WTC11 (cell line): ENCODE measurements at regions not wholly inside any gene's neighbourhood (a gene's known extent, or its start where the extent isn't known, plus 50 kb on each side); places are given as distances from the start of the nearest gene placed in this dataset.

Source experiments
- ATAC-seq: fragments of 200-7000 bp; cut with Tn5 transposase; 2 replicates; pipeline ENCODE4 v1.10.0; 2021; ENCODE audit warnings: mild to moderate bottlenecking, moderate library complexity
- CTCF ChIA-PET: fragments of 300-600 bp; sonication (Branson Sonifier 250); formaldehyde crosslinking; loops from one replicate; lab custom pipeline; 2021; ENCODE audit warnings: antibody characterized with exemption; lab: Charles Lee
- POLR2A ChIA-PET: fragments of 350-600 bp; sonication (Branson Sonifier 250); formaldehyde crosslinking; loops from one replicate; lab custom pipeline; 2021; ENCODE audit warnings: antibody characterized with exemption; lab: Charles Lee
- DNase-seq: peaks from one replicate; pipeline ENCODE4 v3.0.0; 2021; ENCODE audit warnings: low spot score
- H3K27ac Mint-ChIP-seq: 2 replicates; pipeline ENCODE4 v1.8.0; 2021; ENCODE audit warnings: mixed read lengths
- H3K27me3 Mint-ChIP-seq: 2 replicates; pipeline ENCODE4 v1.8.0; 2021; ENCODE audit warnings: low read depth, mild to moderate bottlenecking, moderate library complexity, mixed read lengths
- H3K36me3 Mint-ChIP-seq: 2 replicates; pipeline ENCODE4 v1.8.0; 2021; ENCODE audit warnings: mixed read lengths
- H3K4me1 Mint-ChIP-seq: 2 replicates; pipeline ENCODE4 v1.8.0; 2022; ENCODE audit warnings: mixed read lengths
- H3K4me3 Mint-ChIP-seq: 2 replicates; pipeline ENCODE4 v1.8.0; 2021; ENCODE audit warnings: mild to moderate bottlenecking, moderate library complexity, mixed read lengths
- H3K9me3 Mint-ChIP-seq: 2 replicates; pipeline ENCODE4 v1.8.0; 2021; ENCODE audit warnings: mixed read lengths
- ATF1 ChIP-seq: sonication (generic); formaldehyde crosslinking; IDR thresholded peaks from 2 replicates; pipeline ENCODE4 v1.8.1; 2023; ENCODE audit warnings: mild to moderate bottlenecking, moderate library complexity, missing genetic modification reagents
- EMX1 ChIP-seq: fragments of 250-450 bp; sonication (Bioruptor Pico); IDR thresholded peaks from 2 replicates; pipeline ENCODE4 v1.8.0; 2021; ENCODE audit warnings: mild to moderate bottlenecking
- ETV6 ChIP-seq: sonication (generic); formaldehyde crosslinking; IDR thresholded peaks from 2 replicates; pipeline ENCODE4 v1.8.1; 2022; ENCODE audit warnings: mild to moderate bottlenecking, missing genetic modification reagents
- FOXP1 ChIP-seq: sonication (generic); formaldehyde crosslinking; IDR thresholded peaks from 2 replicates; pipeline ENCODE4 v1.8.0; 2022; ENCODE audit warnings: missing genetic modification reagents, mild to moderate bottlenecking, moderate library complexity, borderline replicate concordance
- GRHL2 ChIP-seq: fragments of 250-450 bp; sonication (Bioruptor Pico); IDR thresholded peaks from 2 replicates; pipeline ENCODE4 v1.8.0; 2022; ENCODE audit warnings: mild to moderate bottlenecking, moderate library complexity; ENCODE audit not compliant: insufficient replicate concordance, severe bottlenecking
- GTF2I ChIP-seq: fragments of 250-450 bp; sonication (Bioruptor Pico); conservative IDR thresholded peaks from 2 replicates; pipeline ENCODE4 v1.4.0; 2021; ENCODE audit warnings: mild to moderate bottlenecking
- KAT7 ChIP-seq: sonication (generic); formaldehyde crosslinking; IDR thresholded peaks from 2 replicates; pipeline ENCODE4 v1.8.1; 2023; ENCODE audit warnings: missing genetic modification reagents, mild to moderate bottlenecking, borderline replicate concordance
- NFE2L1 ChIP-seq: sonication (generic); formaldehyde crosslinking; IDR thresholded peaks from 2 replicates; pipeline ENCODE4 v1.8.1; 2023; ENCODE audit warnings: missing genetic modification reagents
- NR1H2 ChIP-seq: sonication (generic); formaldehyde crosslinking; IDR thresholded peaks from 2 replicates; pipeline ENCODE4 v1.9.0; 2021; ENCODE audit warnings: mild to moderate bottlenecking, moderate library complexity, missing genetic modification reagents
- NR2C2 ChIP-seq: sonication (generic); formaldehyde crosslinking; IDR thresholded peaks from 2 replicates; pipeline ENCODE4 v1.8.0; 2022; ENCODE audit warnings: mild to moderate bottlenecking, missing genetic modification reagents
- PRRX2 ChIP-seq: fragments of 250-450 bp; sonication (Bioruptor Pico); IDR thresholded peaks from 2 replicates; pipeline ENCODE4 v1.8.0; 2021; ENCODE audit warnings: mild to moderate bottlenecking
- ZBTB21 ChIP-seq: sonication (generic); formaldehyde crosslinking; IDR thresholded peaks from 2 replicates; pipeline ENCODE4 v1.8.1; 2023; ENCODE audit warnings: mild to moderate bottlenecking, missing genetic modification reagents, borderline replicate concordance
- ZNF138 ChIP-seq: sonication (generic); formaldehyde crosslinking; conservative IDR thresholded peaks from 2 replicates; pipeline ENCODE4 v1.8.1; 2022; ENCODE audit warnings: mild to moderate bottlenecking, moderate library complexity, missing genetic modification reagents
- ZNF219 ChIP-seq: sonication (generic); formaldehyde crosslinking; IDR thresholded peaks from 2 replicates; pipeline ENCODE4 v1.8.0; 2023; ENCODE audit warnings: missing genetic modification reagents, mild to moderate bottlenecking, borderline replicate concordance
- ZNF232 ChIP-seq: sonication (generic); formaldehyde crosslinking; IDR thresholded peaks from 2 replicates; pipeline ENCODE4 v1.8.0; 2022; ENCODE audit warnings: mild to moderate bottlenecking, missing genetic modification reagents
- TF ChIP-seq, protein P1 (sequence below): sonication (generic); formaldehyde crosslinking; IDR thresholded peaks from 2 replicates; pipeline ENCODE4 v1.8.1; 2023; ENCODE audit warnings: mild to moderate bottlenecking, missing genetic modification reagents
- TF ChIP-seq, protein P2 (sequence below): sonication (generic); formaldehyde crosslinking; IDR thresholded peaks from 2 replicates; pipeline ENCODE4 v1.8.1; 2023; ENCODE audit warnings: mild to moderate bottlenecking, missing genetic modification reagents, moderate library complexity
- TF ChIP-seq, protein P3 (sequence below): sonication (generic); formaldehyde crosslinking; IDR thresholded peaks from 2 replicates; pipeline ENCODE4 v1.8.0; 2022; ENCODE audit warnings: mild to moderate bottlenecking, missing genetic modification reagents
- TF ChIP-seq, protein P4 (sequence below): sonication (generic); formaldehyde crosslinking; conservative IDR thresholded peaks from 2 replicates; pipeline ENCODE4 v1.8.1; 2022; ENCODE audit warnings: mild to moderate bottlenecking, missing genetic modification reagents
- TF ChIP-seq, protein P5 (sequence below): sonication (generic); formaldehyde crosslinking; IDR thresholded peaks from 2 replicates; pipeline ENCODE4 v1.8.0; 2022; ENCODE audit warnings: mild to moderate bottlenecking, missing genetic modification reagents
- TF ChIP-seq, protein P6 (sequence below): sonication (generic); formaldehyde crosslinking; IDR thresholded peaks from 2 replicates; pipeline ENCODE4 v1.8.0; 2022; ENCODE audit warnings: mild to moderate bottlenecking, missing genetic modification reagents
- TF ChIP-seq, protein P7 (sequence below): sonication (generic); formaldehyde crosslinking; IDR thresholded peaks from 2 replicates; pipeline ENCODE4 v1.8.0; 2022; ENCODE audit warnings: missing genetic modification reagents

DNA sequence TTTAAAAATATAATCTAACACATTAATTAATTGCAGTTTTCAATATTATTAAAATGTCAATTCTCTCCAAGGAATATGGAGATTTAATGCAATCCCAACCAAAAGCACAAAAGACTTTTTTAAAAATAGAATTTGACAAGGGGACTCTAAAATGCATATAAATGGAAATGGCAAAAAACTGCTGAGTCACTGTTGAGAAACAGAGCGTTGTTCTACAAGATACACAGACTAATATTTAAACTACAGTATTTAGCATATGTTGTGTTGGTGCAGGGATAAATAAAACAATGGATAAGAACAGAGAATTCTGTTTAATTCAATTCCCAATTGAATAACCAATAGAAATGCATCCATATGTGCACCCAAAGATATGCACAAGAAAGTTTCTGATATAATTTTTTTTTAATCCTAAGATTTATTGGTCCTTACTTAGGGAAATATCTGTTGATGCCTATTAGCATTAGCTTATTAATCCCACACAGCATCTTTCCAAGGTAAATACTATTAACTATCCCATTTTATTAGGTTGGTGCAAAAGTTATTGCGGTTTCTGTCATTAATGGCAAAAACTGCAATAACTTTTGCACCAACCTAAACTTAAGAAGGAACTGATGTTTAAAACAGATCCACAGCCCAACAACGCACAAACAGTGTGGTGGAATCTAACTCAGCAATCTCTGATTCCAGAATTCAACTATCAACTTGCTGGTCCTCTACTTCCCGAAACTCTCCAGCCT, 86.8 kb upstream of the VEGFC start:
- Mint-ChIP-seq H3K4me1 (peaks cover 9% of the 10 kb centered on the region), H3K4me3 (no peak overlapping the region), H3K36me3 (no peaks in the 10 kb centered on the region), H3K27ac (no peak overlapping the region), H3K9me3 (peaks cover 10% of the 10 kb centered on the region)
- ChIA-PET CTCF (no interaction called here), POLR2A (no interaction called here)
- DNase-seq (no peak), ATAC-seq (no peak)
- TF ChIP-seq FOXP1 (no peak), ZNF219 (CRISPR knock-in tag) (no peak), KAT7 (CRISPR knock-in tag) (no peak), ATF1 (CRISPR knock-in tag) (no peak), NFE2L1 (CRISPR knock-in tag) (no peak)
- TF ChIP-seq, protein P1, sequence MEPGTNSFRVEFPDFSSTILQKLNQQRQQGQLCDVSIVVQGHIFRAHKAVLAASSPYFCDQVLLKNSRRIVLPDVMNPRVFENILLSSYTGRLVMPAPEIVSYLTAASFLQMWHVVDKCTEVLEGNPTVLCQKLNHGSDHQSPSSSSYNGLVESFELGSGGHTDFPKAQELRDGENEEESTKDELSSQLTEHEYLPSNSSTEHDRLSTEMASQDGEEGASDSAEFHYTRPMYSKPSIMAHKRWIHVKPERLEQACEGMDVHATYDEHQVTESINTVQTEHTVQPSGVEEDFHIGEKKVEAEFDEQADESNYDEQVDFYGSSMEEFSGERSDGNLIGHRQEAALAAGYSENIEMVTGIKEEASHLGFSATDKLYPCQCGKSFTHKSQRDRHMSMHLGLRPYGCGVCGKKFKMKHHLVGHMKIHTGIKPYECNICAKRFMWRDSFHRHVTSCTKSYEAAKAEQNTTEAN (CRISPR knock-in tag), result no peak
- TF ChIP-seq, all 79 proteins: peak for 0
- H3K27me3 Mint-ChIP-seq, result no peaks in the 10 kb centered on the region

DNA sequence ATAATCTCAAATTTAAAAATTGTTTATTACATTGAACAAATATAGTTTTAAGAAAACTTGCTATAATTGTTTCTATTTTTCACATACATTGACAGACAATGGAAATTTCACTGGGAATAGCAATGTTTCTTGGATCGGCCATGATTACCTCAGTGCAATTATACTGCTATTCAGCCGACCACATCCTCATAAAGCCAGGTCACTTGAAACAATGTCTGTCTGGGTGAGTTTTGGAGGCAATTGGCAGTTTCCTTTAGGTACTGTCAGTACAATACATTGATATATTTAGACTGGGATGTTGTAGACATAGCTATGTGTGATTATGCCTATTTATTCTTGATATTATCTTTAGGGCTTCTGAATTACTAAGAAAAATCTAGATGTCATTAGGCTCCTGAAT, 89.5 kb upstream of the VEGFC start:
- TF ChIP-seq ZBTB21 (CRISPR knock-in tag) (no peak), EMX1 (no peak), NR2C2 (CRISPR knock-in tag) (no peak), GTF2I (CRISPR knock-in tag) (no peak), PRRX2 (CRISPR knock-in tag) (no peak), ETV6 (CRISPR knock-in tag) (no peak), GRHL2 (CRISPR knock-in tag) (no peak), ZNF138 (no peak), NR1H2 (CRISPR knock-in tag) (no peak)
- TF ChIP-seq, protein P2, sequence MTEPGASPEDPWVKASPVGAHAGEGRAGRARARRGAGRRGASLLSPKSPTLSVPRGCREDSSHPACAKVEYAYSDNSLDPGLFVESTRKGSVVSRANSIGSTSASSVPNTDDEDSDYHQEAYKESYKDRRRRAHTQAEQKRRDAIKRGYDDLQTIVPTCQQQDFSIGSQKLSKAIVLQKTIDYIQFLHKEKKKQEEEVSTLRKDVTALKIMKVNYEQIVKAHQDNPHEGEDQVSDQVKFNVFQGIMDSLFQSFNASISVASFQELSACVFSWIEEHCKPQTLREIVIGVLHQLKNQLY (CRISPR knock-in tag), result no peak
- TF ChIP-seq, protein P3, sequence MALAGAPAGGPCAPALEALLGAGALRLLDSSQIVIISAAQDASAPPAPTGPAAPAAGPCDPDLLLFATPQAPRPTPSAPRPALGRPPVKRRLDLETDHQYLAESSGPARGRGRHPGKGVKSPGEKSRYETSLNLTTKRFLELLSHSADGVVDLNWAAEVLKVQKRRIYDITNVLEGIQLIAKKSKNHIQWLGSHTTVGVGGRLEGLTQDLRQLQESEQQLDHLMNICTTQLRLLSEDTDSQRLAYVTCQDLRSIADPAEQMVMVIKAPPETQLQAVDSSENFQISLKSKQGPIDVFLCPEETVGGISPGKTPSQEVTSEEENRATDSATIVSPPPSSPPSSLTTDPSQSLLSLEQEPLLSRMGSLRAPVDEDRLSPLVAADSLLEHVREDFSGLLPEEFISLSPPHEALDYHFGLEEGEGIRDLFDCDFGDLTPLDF (CRISPR knock-in tag), result no peak
- TF ChIP-seq, protein P4, sequence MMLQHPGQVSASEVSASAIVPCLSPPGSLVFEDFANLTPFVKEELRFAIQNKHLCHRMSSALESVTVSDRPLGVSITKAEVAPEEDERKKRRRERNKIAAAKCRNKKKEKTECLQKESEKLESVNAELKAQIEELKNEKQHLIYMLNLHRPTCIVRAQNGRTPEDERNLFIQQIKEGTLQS (CRISPR knock-in tag), result no peak
- TF ChIP-seq, protein P5, sequence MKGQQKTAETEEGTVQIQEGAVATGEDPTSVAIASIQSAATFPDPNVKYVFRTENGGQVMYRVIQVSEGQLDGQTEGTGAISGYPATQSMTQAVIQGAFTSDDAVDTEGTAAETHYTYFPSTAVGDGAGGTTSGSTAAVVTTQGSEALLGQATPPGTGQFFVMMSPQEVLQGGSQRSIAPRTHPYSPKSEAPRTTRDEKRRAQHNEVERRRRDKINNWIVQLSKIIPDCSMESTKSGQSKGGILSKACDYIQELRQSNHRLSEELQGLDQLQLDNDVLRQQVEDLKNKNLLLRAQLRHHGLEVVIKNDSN (CRISPR knock-in tag), result no peak
- DNase-seq, result no peak
- no peak for ATAC-seq
- no peaks in the 10 kb centered on the region for H3K36me3 Mint-ChIP-seq
- H3K4me3 Mint-ChIP-seq, result no peak overlapping the region
- peaks cover 5% of the 10 kb centered on the region; the same call in 1 of the 2 replicates for H3K4me1 Mint-ChIP-seq
- H3K27ac Mint-ChIP-seq, result no peak overlapping the region
- no peaks in the 10 kb centered on the region for H3K27me3 Mint-ChIP-seq
- ChIA-PET CTCF (interaction anchor here (0.6 kb wide), 1 partner anchor 17 kb away, joined by 3 read pairs; no protein-coding TSS in a partner anchor), POLR2A (no interaction called here)
- H3K9me3 Mint-ChIP-seq, result no peaks in the 10 kb centered on the region

DNA sequence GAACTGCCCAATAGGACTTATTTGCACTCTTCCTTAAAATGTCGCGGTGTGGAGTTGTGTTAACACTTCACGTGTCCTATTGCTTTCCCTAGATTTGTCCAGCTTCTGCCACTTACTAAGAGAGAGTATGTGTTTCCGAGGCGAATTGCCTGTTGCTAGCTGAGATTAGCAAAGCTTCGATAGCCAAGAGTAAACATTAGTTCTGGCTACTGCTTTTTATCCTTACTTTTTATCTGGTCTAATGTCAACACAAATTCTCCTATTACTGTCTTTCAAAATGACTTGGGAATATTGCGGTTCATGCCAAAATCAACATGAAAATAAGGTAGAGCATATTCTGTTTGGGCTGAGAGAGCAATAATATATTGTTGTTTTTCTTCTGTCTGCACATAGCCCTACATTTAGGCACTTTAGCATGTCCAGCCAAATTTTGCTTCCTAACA, 90.4 kb upstream of the VEGFC start:
- POLR2A ChIA-PET, result no interaction called here
- DNase-seq, result no peak
- Mint-ChIP-seq H3K4me1 (peaks cover 5% of the 10 kb centered on the region; the same call in 1 of the 2 replicates), H3K4me3 (no peak overlapping the region), H3K9me3 (no peaks in the 10 kb centered on the region), H3K27ac (no peak overlapping the region), H3K27me3 (no peaks in the 10 kb centered on the region), H3K36me3 (no peaks in the 10 kb centered on the region)
- no peak for ATAC-seq
- CTCF ChIA-PET, result no interaction called here
- TF ChIP-seq, protein P6, sequence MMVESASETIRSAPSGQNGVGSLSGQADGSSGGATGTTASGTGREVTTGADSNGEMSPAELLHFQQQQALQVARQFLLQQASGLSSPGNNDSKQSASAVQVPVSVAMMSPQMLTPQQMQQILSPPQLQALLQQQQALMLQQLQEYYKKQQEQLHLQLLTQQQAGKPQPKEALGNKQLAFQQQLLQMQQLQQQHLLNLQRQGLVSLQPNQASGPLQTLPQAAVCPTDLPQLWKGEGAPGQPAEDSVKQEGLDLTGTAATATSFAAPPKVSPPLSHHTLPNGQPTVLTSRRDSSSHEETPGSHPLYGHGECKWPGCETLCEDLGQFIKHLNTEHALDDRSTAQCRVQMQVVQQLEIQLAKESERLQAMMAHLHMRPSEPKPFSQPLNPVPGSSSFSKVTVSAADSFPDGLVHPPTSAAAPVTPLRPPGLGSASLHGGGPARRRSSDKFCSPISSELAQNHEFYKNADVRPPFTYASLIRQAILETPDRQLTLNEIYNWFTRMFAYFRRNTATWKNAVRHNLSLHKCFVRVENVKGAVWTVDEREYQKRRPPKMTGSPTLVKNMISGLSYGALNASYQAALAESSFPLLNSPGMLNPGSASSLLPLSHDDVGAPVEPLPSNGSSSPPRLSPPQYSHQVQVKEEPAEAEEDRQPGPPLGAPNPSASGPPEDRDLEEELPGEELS (CRISPR knock-in tag), result no peak
- no peak for TF ChIP-seq ZNF232 (CRISPR knock-in tag)
- no peak for TF ChIP-seq ZNF138
- TF ChIP-seq, protein P7, sequence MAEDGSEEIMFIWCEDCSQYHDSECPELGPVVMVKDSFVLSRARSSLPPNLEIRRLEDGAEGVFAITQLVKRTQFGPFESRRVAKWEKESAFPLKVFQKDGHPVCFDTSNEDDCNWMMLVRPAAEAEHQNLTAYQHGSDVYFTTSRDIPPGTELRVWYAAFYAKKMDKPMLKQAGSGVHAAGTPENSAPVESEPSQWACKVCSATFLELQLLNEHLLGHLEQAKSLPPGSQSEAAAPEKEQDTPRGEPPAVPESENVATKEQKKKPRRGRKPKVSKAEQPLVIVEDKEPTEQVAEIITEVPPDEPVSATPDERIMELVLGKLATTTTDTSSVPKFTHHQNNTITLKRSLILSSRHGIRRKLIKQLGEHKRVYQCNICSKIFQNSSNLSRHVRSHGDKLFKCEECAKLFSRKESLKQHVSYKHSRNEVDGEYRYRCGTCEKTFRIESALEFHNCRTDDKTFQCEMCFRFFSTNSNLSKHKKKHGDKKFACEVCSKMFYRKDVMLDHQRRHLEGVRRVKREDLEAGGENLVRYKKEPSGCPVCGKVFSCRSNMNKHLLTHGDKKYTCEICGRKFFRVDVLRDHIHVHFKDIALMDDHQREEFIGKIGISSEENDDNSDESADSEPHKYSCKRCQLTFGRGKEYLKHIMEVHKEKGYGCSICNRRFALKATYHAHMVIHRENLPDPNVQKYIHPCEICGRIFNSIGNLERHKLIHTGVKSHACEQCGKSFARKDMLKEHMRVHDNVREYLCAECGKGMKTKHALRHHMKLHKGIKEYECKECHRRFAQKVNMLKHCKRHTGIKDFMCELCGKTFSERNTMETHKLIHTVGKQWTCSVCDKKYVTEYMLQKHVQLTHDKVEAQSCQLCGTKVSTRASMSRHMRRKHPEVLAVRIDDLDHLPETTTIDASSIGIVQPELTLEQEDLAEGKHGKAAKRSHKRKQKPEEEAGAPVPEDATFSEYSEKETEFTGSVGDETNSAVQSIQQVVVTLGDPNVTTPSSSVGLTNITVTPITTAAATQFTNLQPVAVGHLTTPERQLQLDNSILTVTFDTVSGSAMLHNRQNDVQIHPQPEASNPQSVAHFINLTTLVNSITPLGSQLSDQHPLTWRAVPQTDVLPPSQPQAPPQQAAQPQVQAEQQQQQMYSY (CRISPR knock-in tag), result no peak
